ENCODE measurements at regions not wholly inside any gene's neighbourhood (a gene's known extent, or its start where the extent isn't known, plus 50 kb on each side); places are given as distances from the start of the nearest gene placed in this dataset.

GRCh38 chr12:85617307-85618091 lies 218.7 kb downstream of the RASSF9 start:
- no peaks in the 10 kb centered on the region for H3K9me3 ChIP-seq (ENCODE audit: control insufficient read depth in 1 of 2, insufficient read depth in 1 of 2, low read length in 2 of 2)
- Mint-ChIP-seq H3K9me3 (peaks cover 4% of the 10 kb centered on the region), H3K4me3 (no peak overlapping the region), H3K27me3 (no peaks in the 10 kb centered on the region), H3K27ac (no peak overlapping the region), H3K36me3 (ENCODE audit: low read depth) (no peaks in the 10 kb centered on the region), H3K4me1 (ENCODE audit: low read depth) (no peaks in the 10 kb centered on the region)
- intact Hi-C loops (cut with DNase I, micrococcal nuclease) = no loop called here
- ATAC-seq (ENCODE audit: poor library complexity) (no peak), DNase-seq (no peak)
- H3K4me1 ChIP-seq (ENCODE audit: insufficient read depth, low read length) = no peaks in the 10 kb centered on the region
- ChIA-PET CTCF (no interaction called here), POLR2A (no interaction called here)
- no peak overlapping the region for H3K27ac ChIP-seq (ENCODE audit: low read depth in 1 of 2, low read length in 2 of 2)
- no peaks in the 10 kb centered on the region for H3K36me3 ChIP-seq (ENCODE audit: insufficient read depth, low read length)
- TF ChIP-seq CTCF (IDR thresholded peaks at IDR 0.05) = no peak
- no peak overlapping the region for H3K4me3 ChIP-seq (ENCODE audit: low read length)
- H3K27me3 ChIP-seq (ENCODE audit: control insufficient read depth in 1 of 2, insufficient read depth in 2 of 2, low read length in 2 of 2) = no peaks in the 10 kb centered on the region

- Mint-ChIP-seq H3K4me3 (no peak overlapping the region), H3K9me3 (no peaks in the 10 kb centered on the region), H3K36me3 (ENCODE audit: low read depth) (no peaks in the 10 kb centered on the region), H3K4me1 (ENCODE audit: low read depth) (no peaks in the 10 kb centered on the region), H3K27me3 (no peaks in the 10 kb centered on the region), H3K27ac (no peak overlapping the region)
- intact Hi-C loops (cut with DNase I, micrococcal nuclease) = no loop called here
- Histone ChIP-seq H3K27me3 (ENCODE audit: control insufficient read depth in 1 of 2, insufficient read depth in 2 of 2, low read length in 2 of 2) (no peaks in the 10 kb centered on the region), H3K36me3 (ENCODE audit: insufficient read depth, low read length) (no peaks in the 10 kb centered on the region), H3K9me3 (ENCODE audit: control insufficient read depth in 1 of 2, insufficient read depth in 1 of 2, low read length in 2 of 2) (no peaks in the 10 kb centered on the region), H3K4me3 (ENCODE audit: low read length) (no peak overlapping the region), H3K4me1 (ENCODE audit: insufficient read depth, low read length) (no peaks in the 10 kb centered on the region), H3K27ac (ENCODE audit: low read depth in 1 of 2, low read length in 2 of 2) (no peak overlapping the region)
- ChIA-PET CTCF (no interaction called here), POLR2A (no interaction called here)
- no peak for DNase-seq
- no peak for TF ChIP-seq CTCF (IDR thresholded peaks at IDR 0.05)
- no peak for ATAC-seq (ENCODE audit: poor library complexity)
Observed at GRCh38 chr12:85621041-85621440, 215.2 kb downstream of the RASSF9 start.

GRCh38 chr12:85623763-85624162 lies 212.4 kb downstream of the RASSF9 start:
- H3K9me3 Mint-ChIP-seq = peaks cover 2% of the 10 kb centered on the region
- H3K36me3 Mint-ChIP-seq (ENCODE audit: low read depth) = no peaks in the 10 kb centered on the region
- H3K4me3 ChIP-seq (ENCODE audit: low read length) = no peak overlapping the region
- intact Hi-C loops (cut with DNase I, micrococcal nuclease) = no loop called here
- H3K36me3 ChIP-seq (ENCODE audit: insufficient read depth, low read length) = no peaks in the 10 kb centered on the region
- ATAC-seq (ENCODE audit: poor library complexity) (no peak), DNase-seq (no peak)
- no peak overlapping the region for H3K4me3 Mint-ChIP-seq
- H3K27me3 Mint-ChIP-seq = no peaks in the 10 kb centered on the region
- H3K27ac Mint-ChIP-seq = no peak overlapping the region
- no peaks in the 10 kb centered on the region for H3K9me3 ChIP-seq (ENCODE audit: control insufficient read depth in 1 of 2, insufficient read depth in 1 of 2, low read length in 2 of 2)
- POLR2A ChIA-PET = no interaction called here
- H3K4me1 Mint-ChIP-seq (ENCODE audit: low read depth) = no peaks in the 10 kb centered on the region
- no peaks in the 10 kb centered on the region for H3K27me3 ChIP-seq (ENCODE audit: control insufficient read depth in 1 of 2, insufficient read depth in 2 of 2, low read length in 2 of 2)
- CTCF ChIA-PET = no interaction called here
- no peaks in the 10 kb centered on the region for H3K4me1 ChIP-seq (ENCODE audit: insufficient read depth, low read length)
- no peak overlapping the region for H3K27ac ChIP-seq (ENCODE audit: low read depth in 1 of 2, low read length in 2 of 2)
- no peak for TF ChIP-seq CTCF (IDR thresholded peaks at IDR 0.05)
